PC-9 (cell line): ENCODE measurements at regions not wholly inside any gene's neighbourhood (a gene's known extent, or its start where the extent isn't known, plus 50 kb on each side); places are given as distances from the start of the nearest gene placed in this dataset.
"Not testable (repeated sequence)": the region's sequence is repeated elsewhere in the genome, so short reads cannot be mapped to it uniquely, and the experiment has no call there.

Source experiments
- BruUV-seq: library from RNA; stranded (reverse); fragments of 400-500 nt; replicated peaks from 2 replicates; lab custom pipeline; 2021; lab: Mats Ljungman, UMichigan
- CTCF ChIA-PET: fragments of 300-600 bp; sonication (Branson Sonifier 250); formaldehyde crosslinking; loops from one replicate; lab custom pipeline; 2022; ENCODE audit warnings: antibody characterized with exemption; lab: Charles Lee
- POLR2A ChIA-PET: fragments of 300-600 bp; sonication (Branson Sonifier 250); formaldehyde crosslinking; loops from one replicate; lab custom pipeline; 2022; ENCODE audit warnings: antibody characterized with exemption; ENCODE audit not compliant: unreplicated experiment; lab: Charles Lee
- DNase-seq, 2 experiments: peaks; one replicate each; pipeline versions ENCODE4 v3.0.0 to v3.0.0-alpha.2; 2015 to 2022; ENCODE audit warnings: mixed read lengths in 1 of 2
- H2AFZ ChIP-seq: fragments of 200-600 bp; sonication (generic); 2 replicates; pipeline ENCODE4 v1.8.1; 2017; ENCODE audit warnings: antibody characterized with exemption
- H3F3A ChIP-seq: fragments of 200-600 bp; sonication (generic); 2 replicates; pipeline ENCODE4 v1.8.1; 2017; ENCODE audit warnings: antibody characterized with exemption, mild to moderate bottlenecking, low read depth; ENCODE audit not compliant: insufficient read depth
- H3K27ac ChIP-seq: fragments of 200-600 bp; sonication (generic); 2 replicates; pipeline ENCODE4 v1.6.1; 2016; ENCODE audit warnings: mixed run types
- H3K27me3 ChIP-seq: fragments of 200-600 bp; sonication (generic); 2 replicates; pipeline ENCODE4 v1.6.1; 2016; ENCODE audit warnings: low read depth, mixed run types; ENCODE audit not compliant: insufficient read depth
- H3K36me3 ChIP-seq: fragments of 200-600 bp; sonication (generic); 2 replicates; pipeline ENCODE4 v1.6.1; 2016; ENCODE audit warnings: low read depth, mixed run types
- H3K4me1 ChIP-seq: fragments of 200-600 bp; sonication (generic); replicated peaks from 2 replicates; pipeline ENCODE4 v1.6.1; 2016; ENCODE audit warnings: mixed run types; ENCODE audit not compliant: insufficient read depth
- H3K4me2 ChIP-seq: fragments of 200-600 bp; sonication (generic); 2 replicates; pipeline ENCODE4 v1.6.1; 2017; ENCODE audit warnings: mixed run types
- H3K4me3 ChIP-seq: fragments of 200-600 bp; sonication (generic); 2 replicates; pipeline ENCODE4 v1.6.1; 2016; ENCODE audit warnings: mixed run types
- H3K79me2 ChIP-seq: fragments of 200-600 bp; sonication (generic); 2 replicates; pipeline ENCODE4 v1.6.1; 2017; ENCODE audit warnings: low read depth, mixed run types
- H3K9me2 ChIP-seq: fragments of 200-600 bp; sonication (generic); 2 replicates; pipeline ENCODE4 v1.8.1; 2017; ENCODE audit warnings: mild to moderate bottlenecking; ENCODE audit not compliant: insufficient read depth
- H3K9me3 ChIP-seq: fragments of 200-600 bp; sonication (generic); 2 replicates; pipeline ENCODE4 v1.8.1; 2016; ENCODE audit warnings: low read depth; ENCODE audit not compliant: insufficient read depth
- H4K20me1 ChIP-seq: fragments of 200-600 bp; sonication (generic); 2 replicates; pipeline ENCODE4 v1.8.1; 2017; ENCODE audit not compliant: insufficient read depth
- CTCF ChIP-seq: fragments of 200-600 bp; sonication (generic); conservative IDR thresholded peaks from 2 replicates; pipeline ENCODE4 v1.6.1; 2017; ENCODE audit warnings: mixed run types, antibody characterized with exemption, mild to moderate bottlenecking, moderate library complexity
- EZH2 ChIP-seq: fragments of 200-600 bp; sonication (generic); IDR thresholded peaks from 2 replicates; pipeline ENCODE4 v1.8.0; 2017; ENCODE audit warnings: antibody characterized with exemption, low read depth
- intact Hi-C: fragments of 100-400 bp; cut with micrococcal nuclease; formaldehyde crosslinking; loops from one replicate; pipeline ENCODE4 v1.10.0; 2022; ENCODE audit not compliant: unreplicated experiment

GRCh38 chr1:232144696-232145230, 485.2 kb downstream of the SIPA1L2 start:
- no peak overlapping the region for H3K27ac ChIP-seq
- no peak for DNase-seq
- H3K27me3 ChIP-seq: peaks cover 11% of the 10 kb centered on the region; the same call in 1 of the 2 replicates
- POLR2A ChIA-PET: no interaction called here
- intact Hi-C loops: no loop called here
- no peak for TF ChIP-seq CTCF
- TF ChIP-seq EZH2: no peak
- H4K20me1 ChIP-seq: no peaks in the 10 kb centered on the region
- no peaks in the 10 kb centered on the region for H3F3A ChIP-seq
- H3K4me2 ChIP-seq: no peak overlapping the region
- no peaks in the 10 kb centered on the region for H3K9me2 ChIP-seq
- CTCF ChIA-PET: interaction anchor here (0.6 kb wide), 1 partner anchor 717 kb away, joined by 6 read pairs; no protein-coding TSS in a partner anchor
- no peak overlapping the region for H2AFZ ChIP-seq
- H3K4me1 ChIP-seq: peaks cover 5% of the 10 kb centered on the region
- H3K9me3 ChIP-seq: no peaks in the 10 kb centered on the region
- H3K36me3 ChIP-seq: no peaks in the 10 kb centered on the region
- H3K4me3 ChIP-seq: no peak overlapping the region
- no peaks in the 10 kb centered on the region for H3K79me2 ChIP-seq
- BruUV-seq: no TSS peak

- no peaks in the 10 kb centered on the region for H3K4me1 ChIP-seq
- no peak for TF ChIP-seq EZH2
- no peak for TF ChIP-seq CTCF
- H3K4me2 ChIP-seq: no peak overlapping the region
- H3K36me3 ChIP-seq: no peaks in the 10 kb centered on the region
- H3K9me2 ChIP-seq: no peaks in the 10 kb centered on the region
- BruUV-seq: no TSS peak
- no peak overlapping the region for H3K4me3 ChIP-seq
- H3F3A ChIP-seq: no peaks in the 10 kb centered on the region
- H3K27me3 ChIP-seq: peaks cover 11% of the 10 kb centered on the region; the same call in 1 of the 2 replicates
- H2AFZ ChIP-seq: no peak overlapping the region
- DNase-seq: no peak
- no peak overlapping the region for H3K27ac ChIP-seq
- H3K9me3 ChIP-seq: no peaks in the 10 kb centered on the region
- POLR2A ChIA-PET: no interaction called here
- intact Hi-C loops: no loop called here
- no peaks in the 10 kb centered on the region for H3K79me2 ChIP-seq
- CTCF ChIA-PET: no interaction called here
- no peaks in the 10 kb centered on the region for H4K20me1 ChIP-seq
These were observed 486.5 kb downstream of the SIPA1L2 start for GRCh38 chr1:232143315-232143886.

GRCh38 chr1:232142403-232143314, 487.3 kb downstream of the SIPA1L2 start:
- Histone ChIP-seq H3K9me2 (no peaks in the 10 kb centered on the region), H4K20me1 (no peaks in the 10 kb centered on the region), H3K4me2 (no peak overlapping the region), H3K9me3 (no peaks in the 10 kb centered on the region), H3K27ac (no peak overlapping the region), H2AFZ (no peak overlapping the region), H3F3A (no peaks in the 10 kb centered on the region), H3K27me3 (peaks cover 11% of the 10 kb centered on the region; the same call in 1 of the 2 replicates), H3K4me1 (no peaks in the 10 kb centered on the region), H3K36me3 (no peaks in the 10 kb centered on the region), H3K79me2 (no peaks in the 10 kb centered on the region), H3K4me3 (no peak overlapping the region)
- intact Hi-C loops: no loop called here
- TF ChIP-seq CTCF: no peak
- no peak for TF ChIP-seq EZH2
- BruUV-seq: no TSS peak
- POLR2A ChIA-PET: no interaction called here
- CTCF ChIA-PET: no interaction called here
- no peak for DNase-seq

- POLR2A ChIA-PET, H4K20me1 ChIP-seq, H3K4me1 ChIP-seq, H3K4me3 ChIP-seq, CTCF ChIA-PET, H3K9me2 ChIP-seq, H3K27me3 ChIP-seq, H3K9me3 ChIP-seq, H3F3A ChIP-seq, H3K27ac ChIP-seq, H3K79me2 ChIP-seq, DNase-seq, BruUV-seq, H3K4me2 ChIP-seq, H3K36me3 ChIP-seq, intact Hi-C loops: not testable (repeated sequence)
- H2AFZ ChIP-seq: 0 out of 2 replicates have a peak overlapping the region, but pooled peaks have one; percentile 37
These were observed 488.8 kb downstream of the SIPA1L2 start for GRCh38 chr1:232141167-232141448.
